OCI-M1 (cell line): ENCODE measurements at regions not wholly inside any gene's neighbourhood (a gene's known extent, or its start where the extent isn't known, plus 50 kb on each side); places are given as distances from the start of the nearest gene placed in this dataset.

Source experiments
- DNase-seq: peaks from one replicate; lab custom pipeline; 2025; lab: John Stamatoyannopoulos, UW

GRCh38 chr13:23488442-23488841, 54.9 kb upstream of the SACS start:
- DNase-seq: no peak

GRCh38 chr13:23496255-23496654, 62.8 kb upstream of the SACS start:
- DNase-seq: no peak

GRCh38 chr13:23497191-23497590, 63.7 kb upstream of the SACS start:
- no peak for DNase-seq

- DNase-seq: no peak
These were observed 67.3 kb upstream of the SACS start for GRCh38 chr13:23500849-23501248.

GRCh38 chr13:23504180-23504579, 66.0 kb upstream of the TNFRSF19 start:
- no peak for DNase-seq

- no peak for DNase-seq
These were observed 65.2 kb upstream of the TNFRSF19 start for GRCh38 chr13:23505007-23505406.

GRCh38 chr13:23506071-23506806, 64.0 kb upstream of the TNFRSF19 start:
- no peak for DNase-seq

- no peak for DNase-seq
These were observed 63.4 kb upstream of the TNFRSF19 start for GRCh38 chr13:23506807-23507291.

GRCh38 chr13:23509781-23510543, 60.2 kb upstream of the TNFRSF19 start:
- no peak for DNase-seq

GRCh38 chr13:23510544-23510916, 59.7 kb upstream of the TNFRSF19 start:
- DNase-seq: no peak

GRCh38 chr13:23510979-23511735, 59.1 kb upstream of the TNFRSF19 start:
- DNase-seq: peak; percentile 58

- no peak for DNase-seq
These were observed 57.3 kb upstream of the TNFRSF19 start for GRCh38 chr13:23512762-23513395.

- DNase-seq: no peak
These were observed 56.8 kb upstream of the TNFRSF19 start for GRCh38 chr13:23513455-23513854.

GRCh38 chr13:23514076-23514475, 56.1 kb upstream of the TNFRSF19 start:
- no peak for DNase-seq

- no peak for DNase-seq
These were observed 55.1 kb upstream of the TNFRSF19 start for GRCh38 chr13:23515116-23515515.

GRCh38 chr13:23516190-23516589, 54.0 kb upstream of the TNFRSF19 start:
- peak; percentile 14 for DNase-seq

- DNase-seq: no peak
These were observed 53.5 kb upstream of the TNFRSF19 start for GRCh38 chr13:23516702-23517101.

- no peak for DNase-seq
These were observed 52.0 kb upstream of the TNFRSF19 start for GRCh38 chr13:23518231-23518630.
